Activated CD8-positive, alpha-beta T cell treated with anti-CD3 and anti-CD28 coated beads for 36 hours (primary cell): ENCODE measurements at regions not wholly inside any gene's neighbourhood (a gene's known extent, or its start where the extent isn't known, plus 50 kb on each side); places are given as distances from the start of the nearest gene placed in this dataset.
"Not testable (repeated sequence)": the region's sequence is repeated elsewhere in the genome, so short reads cannot be mapped to it uniquely, and the experiment has no call there.

ENCODE experiments used
- ATAC-seq: fragments of 200-7000 bp; cut with Tn5 transposase; one replicate; pipeline ENCODE4 v1.10.0; 2021; ENCODE audit warnings: mild to moderate bottlenecking, moderate library complexity
- CTCF ChIA-PET: fragments of 350-600 bp; sonication (Branson Sonifier 250); formaldehyde crosslinking; loops from one replicate; lab custom pipeline; 2021; ENCODE audit warnings: antibody characterized with exemption; lab: Charles Lee
- POLR2A ChIA-PET: fragments of 350-600 bp; sonication (Branson Sonifier 250); formaldehyde crosslinking; loops from one replicate; lab custom pipeline; 2021; ENCODE audit warnings: antibody characterized with exemption; lab: Charles Lee
- DNase-seq: peaks from one replicate; pipeline ENCODE4 v3.0.0-alpha.2; 2020
- H3K27ac Mint-ChIP-seq: one replicate; pipeline ENCODE4 v1.8.0; 2021; ENCODE audit warnings: mild to moderate bottlenecking, mixed read lengths
- H3K27me3 Mint-ChIP-seq: one replicate; pipeline ENCODE4 v1.8.0; 2021; ENCODE audit warnings: mixed read lengths
- H3K36me3 Mint-ChIP-seq: one replicate; pipeline ENCODE4 v1.8.0; 2021; ENCODE audit warnings: low read depth, mixed read lengths
- H3K4me1 Mint-ChIP-seq: one replicate; pipeline ENCODE4 v1.8.0; 2021; ENCODE audit warnings: low read depth, mixed read lengths
- H3K4me3 Mint-ChIP-seq: one replicate; pipeline ENCODE4 v1.8.0; 2021; ENCODE audit warnings: mild to moderate bottlenecking, moderate library complexity, mixed read lengths
- H3K9me3 Mint-ChIP-seq: one replicate; pipeline ENCODE4 v1.8.0; 2021; ENCODE audit warnings: mixed read lengths
- intact Hi-C: fragments of 100-400 bp; cut with micrococcal nuclease; formaldehyde crosslinking; loops from one replicate; pipeline ENCODE4 v1.10.0; 2022
- TF ChIP-seq, protein P1 (sequence below): fragments of 200-600 bp; IDR thresholded peaks from one replicate; pipeline ENCODE4 v1.8.0; 2022; ENCODE audit warnings: antibody characterized with exemption, mild to moderate bottlenecking

GRCh38 chr1:31514117-31514516 is 62.2 kb upstream of the TINAGL1 start:
- POLR2A ChIA-PET, result no interaction called here
- CTCF ChIA-PET, result no interaction called here
- Mint-ChIP-seq H3K36me3 (no peaks in the 10 kb centered on the region), H3K4me1 (peaks cover 4% of the 10 kb centered on the region), H3K9me3 (no peaks in the 10 kb centered on the region), H3K27ac (no peak overlapping the region), H3K4me3 (no peak overlapping the region), H3K27me3 (no peaks in the 10 kb centered on the region)
- ATAC-seq (no peak), DNase-seq (no peak)
- intact Hi-C loops, result no loop called here
- TF ChIP-seq, protein P1, sequence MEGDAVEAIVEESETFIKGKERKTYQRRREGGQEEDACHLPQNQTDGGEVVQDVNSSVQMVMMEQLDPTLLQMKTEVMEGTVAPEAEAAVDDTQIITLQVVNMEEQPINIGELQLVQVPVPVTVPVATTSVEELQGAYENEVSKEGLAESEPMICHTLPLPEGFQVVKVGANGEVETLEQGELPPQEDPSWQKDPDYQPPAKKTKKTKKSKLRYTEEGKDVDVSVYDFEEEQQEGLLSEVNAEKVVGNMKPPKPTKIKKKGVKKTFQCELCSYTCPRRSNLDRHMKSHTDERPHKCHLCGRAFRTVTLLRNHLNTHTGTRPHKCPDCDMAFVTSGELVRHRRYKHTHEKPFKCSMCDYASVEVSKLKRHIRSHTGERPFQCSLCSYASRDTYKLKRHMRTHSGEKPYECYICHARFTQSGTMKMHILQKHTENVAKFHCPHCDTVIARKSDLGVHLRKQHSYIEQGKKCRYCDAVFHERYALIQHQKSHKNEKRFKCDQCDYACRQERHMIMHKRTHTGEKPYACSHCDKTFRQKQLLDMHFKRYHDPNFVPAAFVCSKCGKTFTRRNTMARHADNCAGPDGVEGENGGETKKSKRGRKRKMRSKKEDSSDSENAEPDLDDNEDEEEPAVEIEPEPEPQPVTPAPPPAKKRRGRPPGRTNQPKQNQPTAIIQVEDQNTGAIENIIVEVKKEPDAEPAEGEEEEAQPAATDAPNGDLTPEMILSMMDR, result no peak

DNA sequence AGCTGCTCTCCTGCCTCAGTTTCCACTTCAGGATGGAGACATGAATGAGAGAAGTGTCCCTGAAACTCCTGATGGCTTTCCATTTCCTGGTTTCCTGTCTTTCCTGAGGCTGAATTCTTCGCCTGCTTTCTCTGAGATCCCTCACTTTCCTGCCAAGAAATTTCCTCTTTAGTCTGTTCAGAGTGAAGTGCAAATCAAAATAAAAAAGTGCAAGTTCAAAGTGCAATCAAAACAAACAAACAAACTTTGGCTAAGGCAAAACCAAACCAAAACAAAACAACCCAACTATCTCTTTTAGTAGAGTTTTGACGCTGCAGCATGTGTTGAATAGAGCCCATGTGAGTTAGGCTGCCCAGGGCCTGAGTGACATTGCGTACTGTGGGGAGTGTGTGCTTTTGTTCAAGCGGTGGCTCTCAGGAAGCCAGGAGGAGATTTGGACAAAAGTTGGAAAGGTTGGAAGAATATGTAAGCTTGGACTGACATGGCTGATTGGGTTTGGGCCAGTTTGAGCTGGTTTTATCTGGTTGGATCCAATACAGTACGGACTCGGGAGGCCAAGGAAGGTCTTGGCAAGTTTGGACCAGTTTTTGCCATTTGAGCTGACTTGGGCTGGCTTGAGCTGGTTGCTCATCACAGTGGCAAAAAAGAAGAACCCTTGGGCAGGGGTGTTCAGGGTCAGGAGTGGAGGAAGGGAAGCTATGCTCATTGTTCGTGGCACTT is 61.1 kb upstream of the TINAGL1 start:
- TF ChIP-seq, protein P1, result no peak
- Mint-ChIP-seq H3K27ac (no peak overlapping the region), H3K9me3 (no peaks in the 10 kb centered on the region), H3K4me1 (no peaks in the 10 kb centered on the region), H3K27me3 (no peaks in the 10 kb centered on the region), H3K36me3 (no peaks in the 10 kb centered on the region), H3K4me3 (no peak overlapping the region)
- ChIA-PET POLR2A (no interaction called here), CTCF (interaction anchor here (0.6 to 1.5 kb wide), 3 partner anchors 7 to 34 kb away, joined by 3 read pairs; no protein-coding TSS in a partner anchor)
- DNase-seq (no peak), ATAC-seq (no peak)
- intact Hi-C loops, result no loop called here

DNA sequence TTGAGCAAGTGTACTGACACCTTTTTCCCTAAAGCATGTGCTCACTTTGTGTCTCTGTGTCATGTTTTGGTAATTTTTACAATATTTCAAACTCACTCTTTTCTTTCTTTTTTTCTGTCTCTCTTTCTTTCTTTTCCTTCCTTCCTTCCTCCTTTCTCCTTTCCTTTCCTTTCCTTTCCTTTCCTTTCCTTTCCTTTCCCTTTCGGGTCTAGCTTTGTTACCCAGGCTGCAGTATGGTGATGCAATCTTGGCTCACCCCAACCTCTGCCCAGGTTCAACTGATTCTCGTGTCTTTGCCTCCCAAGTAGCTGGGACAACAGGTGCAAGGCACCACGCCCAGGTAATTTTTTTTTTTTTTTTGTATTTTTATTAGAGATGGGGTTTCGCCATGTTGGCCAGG is 60.4 kb upstream of the TINAGL1 start:
- no peak overlapping the region for H3K4me3 Mint-ChIP-seq
- no peak overlapping the region for H3K27ac Mint-ChIP-seq
- no peaks in the 10 kb centered on the region for H3K9me3 Mint-ChIP-seq
- no peaks in the 10 kb centered on the region for H3K4me1 Mint-ChIP-seq
- POLR2A ChIA-PET, result no interaction called here
- intact Hi-C loops, result no loop called here
- CTCF ChIA-PET, result interaction anchor here (0.6 to 1.5 kb wide), 3 partner anchors 8 to 33 kb away, joined by 3 read pairs; no protein-coding TSS in a partner anchor
- H3K27me3 Mint-ChIP-seq, result no peaks in the 10 kb centered on the region
- DNase-seq (no peak), ATAC-seq (no peak)
- H3K36me3 Mint-ChIP-seq, result no peaks in the 10 kb centered on the region
- TF ChIP-seq, protein P1, result no peak

DNA sequence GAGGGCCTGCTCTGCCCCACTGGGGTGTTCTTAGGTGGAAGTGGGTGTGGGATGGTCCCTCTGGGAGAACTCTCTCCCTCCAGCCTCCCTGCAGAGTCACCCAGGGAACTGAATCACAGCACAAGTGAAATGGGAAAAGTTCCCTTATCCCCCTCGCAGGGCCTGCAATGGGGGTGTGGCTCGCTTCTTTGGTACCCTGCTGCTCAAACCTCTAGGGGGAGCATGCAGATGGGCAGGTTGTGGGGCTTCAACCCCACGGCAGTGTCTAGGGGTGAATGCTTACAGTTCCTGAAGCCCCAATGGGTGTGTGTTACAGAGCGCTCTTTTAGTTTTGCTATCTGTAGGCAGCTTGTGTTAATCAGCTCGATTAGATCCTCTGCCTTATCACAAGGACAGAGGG is 59.0 kb upstream of the TINAGL1 start:
- DNase-seq, result no peak
- POLR2A ChIA-PET, result no interaction called here

GRCh38 chr1:31517986-31518385 is 58.3 kb upstream of the TINAGL1 start:
- ATAC-seq, POLR2A ChIA-PET, H3K4me3 Mint-ChIP-seq, H3K27me3 Mint-ChIP-seq, DNase-seq, CTCF ChIA-PET, H3K9me3 Mint-ChIP-seq, intact Hi-C loops, H3K36me3 Mint-ChIP-seq, H3K4me1 Mint-ChIP-seq, H3K27ac Mint-ChIP-seq: not testable (repeated sequence)

More for the DNA sequence above, 59.0 kb upstream of the TINAGL1 start:
- H3K27me3 Mint-ChIP-seq, result no peaks in the 10 kb centered on the region
- no peaks in the 10 kb centered on the region for H3K4me1 Mint-ChIP-seq
- H3K36me3 Mint-ChIP-seq, result no peaks in the 10 kb centered on the region
- ATAC-seq, result no peak
- no peak overlapping the region for H3K27ac Mint-ChIP-seq
- CTCF ChIA-PET, result no interaction called here
- H3K4me3 Mint-ChIP-seq, result no peak overlapping the region
- no peaks in the 10 kb centered on the region for H3K9me3 Mint-ChIP-seq
- intact Hi-C loops, result no loop called here
- TF ChIP-seq, protein P1, result no peak
